HG03575 (cell line): ENCODE measurements at regions not wholly inside any gene's neighbourhood (a gene's known extent, or its start where the extent isn't known, plus 50 kb on each side); places are given as distances from the start of the nearest gene placed in this dataset.
A peak's percentile ranks its signal among the peaks of the same experiment; 100 is the strongest.

Source experiments
- ATAC-seq: cut with Tn5 transposase; IDR thresholded peaks from one replicate; pipeline ENCODE4 v1.9.1; 2021; ENCODE audit not compliant: unreplicated experiment, insufficient number of reproducible peaks, low FRiP score; ENCODE audit errors: extremely low read depth

- ATAC-seq = no peak
Observed at GRCh38 chr4:122522944-122523343, 66.4 kb upstream of the IL2 start.

- ATAC-seq = no peak
Observed at GRCh38 chr4:122517345-122517744, 60.8 kb upstream of the IL2 start.

GRCh38 chr4:122516376-122516775 lies 59.9 kb upstream of the IL2 start:
- ATAC-seq = no peak

- ATAC-seq = no peak
Observed at GRCh38 chr4:122514671-122515070, 58.1 kb upstream of the IL2 start.

DNA sequence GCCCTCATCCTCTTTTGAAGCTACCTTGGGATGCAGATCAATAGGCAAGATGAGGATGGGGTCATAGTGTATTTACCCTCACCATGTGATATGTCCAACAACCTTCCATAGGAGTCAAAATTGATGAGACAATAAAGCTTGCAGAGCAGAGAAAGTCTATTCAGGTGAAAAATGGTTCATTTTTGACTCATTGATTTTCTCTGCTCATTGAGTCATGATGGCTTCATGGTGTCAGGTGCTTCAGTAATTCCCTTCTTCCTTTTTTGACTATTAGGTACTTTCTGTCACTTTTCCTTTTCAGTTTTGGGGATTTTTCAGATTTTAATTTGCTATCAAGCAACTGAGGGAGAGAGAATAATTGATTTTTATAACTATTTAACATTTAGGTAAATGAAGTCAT lies 55.9 kb upstream of the IL2 start:
- no peak for ATAC-seq

GRCh38 chr4:122508083-122508482 lies 51.6 kb upstream of the IL2 start:
- ATAC-seq = peak; percentile 64
